Lung (tissue), 11 donors: ENCODE measurements at regions not wholly inside any gene's neighbourhood (a gene's known extent, or its start where the extent isn't known, plus 50 kb on each side); places are given as distances from the start of the nearest gene placed in this dataset.

Experiments
- ATAC-seq: fragments of 200-7000 bp; cut with Tn5 transposase; one replicate; pipeline ENCODE4 v1.9.1; 2020; ENCODE audit warnings: moderate number of reproducible peaks; ENCODE audit not compliant: insufficient read depth, low FRiP score
- DNase-seq, 3 donors: peaks; one replicate each; pipeline ENCODE4 v3.0.0-alpha.2; 2013 to 2017
- H3K27ac ChIP-seq, 2 donors: one replicate each; pipeline ENCODE4 v1.5.1; 2013; ENCODE audit warnings: mild to moderate bottlenecking in 2 of 2, moderate library complexity in 2 of 2, control low read depth in 1 of 2, inconsistent platforms in 1 of 2, low read depth in 1 of 2, low read length in 1 of 2
- H3K27me3 ChIP-seq, 3 donors: one replicate each; pipeline ENCODE4 v1.5.1; 2013; ENCODE audit warnings: low read length in 2 of 3; ENCODE audit not compliant: control insufficient read depth in 3 of 3, insufficient read depth in 3 of 3
- H3K36me3 ChIP-seq, 4 donors: one replicate each; pipeline ENCODE4 v1.5.1; 2013; ENCODE audit warnings: low read length in 4 of 4, mild to moderate bottlenecking in 1 of 4, moderate library complexity in 1 of 4; ENCODE audit not compliant: control insufficient read depth in 4 of 4, insufficient read depth in 4 of 4
- H3K4me1 ChIP-seq, 5 donors: one replicate each; pipeline ENCODE4 v1.5.1; 2013; ENCODE audit warnings: low read length in 5 of 5, mild to moderate bottlenecking in 2 of 5, moderate library complexity in 1 of 5; ENCODE audit not compliant: control insufficient read depth in 5 of 5, insufficient read depth in 5 of 5
- H3K4me3 ChIP-seq: one replicate; pipeline ENCODE4 v1.5.1; 2013; ENCODE audit warnings: mild to moderate bottlenecking, control low read depth, moderate library complexity
- H3K9ac ChIP-seq, 2 donors: one replicate each; pipeline ENCODE4 v1.5.1; 2013; ENCODE audit warnings: low read length in 2 of 2, control low read depth in 1 of 2; ENCODE audit not compliant: insufficient read depth in 1 of 2
- H3K9me3 ChIP-seq, 4 donors: one replicate each; pipeline ENCODE4 v1.5.1; 2013; ENCODE audit warnings: low read length in 3 of 4, mild to moderate bottlenecking in 1 of 4, moderate library complexity in 1 of 4; ENCODE audit not compliant: control insufficient read depth in 4 of 4, insufficient read depth in 3 of 4
- CTCF ChIP-seq: IDR thresholded peaks from 2 replicates; pipeline ENCODE4 v1.5.1; 2012; ENCODE audit warnings: mild to moderate bottlenecking; ENCODE audit errors: control extremely low read depth, extremely low read depth
- WGBS, 2 donors: extraction: QIAGEN DNeasy Blood & Tissue Kit; methylation state at CpG; one replicate each; pipeline ENCODE4 v1.1.7; 2013; 5-methylcytosine and 5-hydroxymethylcytosine counted together
- donor health status: control.
- donor health status: control.
- donor health status: Bipolar disorder and iron deficiency.
- donor health status: healthy.
- donor health status: DM: yes; HTN: yes; CAD: no.

- no peak overlapping the region for H3K27ac ChIP-seq
- WGBS, 2 donors = 56 to 61% methylated on average over 2 of the region's 2 CpGs
- H3K27me3 ChIP-seq = no peaks in the 10 kb centered on the region
- H3K9ac ChIP-seq = no peak overlapping the region
- H3K4me1 ChIP-seq = peaks cover 0 to 7% (median 0%) of the 10 kb centered on the region in 5 donors
- TF ChIP-seq CTCF = no peak
- H3K9me3 ChIP-seq = no peaks in the 10 kb centered on the region
- DNase-seq (no peak), ATAC-seq (no peak)
- H3K36me3 ChIP-seq = no peaks in the 10 kb centered on the region
- H3K4me3 ChIP-seq = no peak overlapping the region
Observed at GRCh38 chr3:23055733-23056376, 147.3 kb upstream of the UBE2E2 start.

- Histone ChIP-seq H3K9ac (no peak overlapping the region), H3K9me3 (no peaks in the 10 kb centered on the region), H3K27ac (no peak overlapping the region), H3K4me1 (peaks cover 0 to 2% (median 0%) of the 10 kb centered on the region in 5 donors), H3K27me3 (no peaks in the 10 kb centered on the region), H3K36me3 (no peaks in the 10 kb centered on the region), H3K4me3 (no peak overlapping the region)
- DNase-seq (no peak), ATAC-seq (no peak)
- no peak for TF ChIP-seq CTCF
- 76 to 86% methylated on average over 1 of the region's 1 CpG for WGBS, 2 donors
Observed at GRCh38 chr3:23062582-23062981, 140.5 kb upstream of the UBE2E2 start.

- 88 to 94% methylated on average over 1 of the region's 1 CpG for WGBS, 2 donors
- H3K36me3 ChIP-seq = no peaks in the 10 kb centered on the region
- H3K4me3 ChIP-seq = no peak overlapping the region
- ATAC-seq (no peak), DNase-seq (no peak)
- H3K4me1 ChIP-seq = peaks cover 0 to 2% (median 0%) of the 10 kb centered on the region in 5 donors
- H3K9ac ChIP-seq = no peak overlapping the region
- H3K27ac ChIP-seq = no peak overlapping the region
- no peaks in the 10 kb centered on the region for H3K9me3 ChIP-seq
- no peaks in the 10 kb centered on the region for H3K27me3 ChIP-seq
- no peak for TF ChIP-seq CTCF
Observed at GRCh38 chr3:23062982-23063381, 140.1 kb upstream of the UBE2E2 start.

GRCh38 chr3:23067116-23067515 lies 136.0 kb upstream of the UBE2E2 start:
- Histone ChIP-seq H3K27ac (no peak overlapping the region), H3K36me3 (no peaks in the 10 kb centered on the region), H3K9me3 (no peaks in the 10 kb centered on the region), H3K9ac (no peak overlapping the region), H3K4me3 (no peak overlapping the region), H3K4me1 (peaks cover 0 to 2% (median 0%) of the 10 kb centered on the region in 5 donors), H3K27me3 (no peaks in the 10 kb centered on the region)
- no peak for DNase-seq
- ATAC-seq = no peak
- no peak for TF ChIP-seq CTCF
